ENCODE measurements at regions not wholly inside any gene's neighbourhood (a gene's known extent, or its start where the extent isn't known, plus 50 kb on each side); places are given as distances from the start of the nearest gene placed in this dataset.

- DNase-seq (ENCODE audit: low spot score) = no peak
- Histone ChIP-seq H3K4me2 (no peak overlapping the region), H2AFZ (no peak overlapping the region), H3K4me1 (ENCODE audit: insufficient read depth) (no peaks in the 10 kb centered on the region), H4K20me1 (replicated peaks; ENCODE audit: insufficient read depth) (no peaks in the 10 kb centered on the region; the same call in 1 of the 2 replicates), H3K79me2 (replicated peaks; ENCODE audit: insufficient read depth) (no peaks in the 10 kb centered on the region), H3F3A (replicated peaks; ENCODE audit: low read depth) (no peaks in the 10 kb centered on the region), H3K36me3 (ENCODE audit: insufficient read depth) (no peaks in the 10 kb centered on the region), H3K27ac (ENCODE audit: low read depth) (no peak overlapping the region), H3K27me3 (ENCODE audit: insufficient read depth) (no peaks in the 10 kb centered on the region), H3K9me2 (ENCODE audit: insufficient read depth) (no peaks in the 10 kb centered on the region), H3K4me3 (no peak overlapping the region)
- H3K27ac Mint-ChIP-seq = no peak overlapping the region
- peaks cover 36% of the 10 kb centered on the region for H3K9me3 Mint-ChIP-seq
- H3K27me3 Mint-ChIP-seq (ENCODE audit: insufficient read depth, low read depth, poor library complexity) = peaks cover 2% of the 10 kb centered on the region
- peaks cover 2% of the 10 kb centered on the region; the same call in 1 of the 3 replicates for H3K36me3 Mint-ChIP-seq (ENCODE audit: low read depth)
- H3K4me3 Mint-ChIP-seq = no peak overlapping the region
- H3K4me1 Mint-ChIP-seq = no peaks in the 10 kb centered on the region
- ATAC-seq = no peak
- no peak for TF ChIP-seq JUNB (IDR thresholded peaks at IDR 0.05; ENCODE audit: unreplicated experiment)
- no peak for TF ChIP-seq CREB1 (CRISPR knock-in tag; IDR thresholded peaks at IDR 0.05; ENCODE audit: low read depth)
- TF ChIP-seq, protein P1, sequence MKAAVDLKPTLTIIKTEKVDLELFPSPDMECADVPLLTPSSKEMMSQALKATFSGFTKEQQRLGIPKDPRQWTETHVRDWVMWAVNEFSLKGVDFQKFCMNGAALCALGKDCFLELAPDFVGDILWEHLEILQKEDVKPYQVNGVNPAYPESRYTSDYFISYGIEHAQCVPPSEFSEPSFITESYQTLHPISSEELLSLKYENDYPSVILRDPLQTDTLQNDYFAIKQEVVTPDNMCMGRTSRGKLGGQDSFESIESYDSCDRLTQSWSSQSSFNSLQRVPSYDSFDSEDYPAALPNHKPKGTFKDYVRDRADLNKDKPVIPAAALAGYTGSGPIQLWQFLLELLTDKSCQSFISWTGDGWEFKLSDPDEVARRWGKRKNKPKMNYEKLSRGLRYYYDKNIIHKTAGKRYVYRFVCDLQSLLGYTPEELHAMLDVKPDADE (IDR thresholded peaks at IDR 0.05) = no peak
- no peak for TF ChIP-seq ZNF331 (CRISPR knock-in tag; IDR thresholded peaks at IDR 0.05; ENCODE audit: low read depth)
- no peak for TF ChIP-seq REST (IDR thresholded peaks at IDR 0.05; ENCODE audit: unreplicated experiment)
- TF ChIP-seq ZNF114 (CRISPR knock-in tag; IDR thresholded peaks at IDR 0.05) = no peak
- TF ChIP-seq POLR2AphosphoS5 (IDR thresholded peaks at IDR 0.05; ENCODE audit: low read depth) = no peak
- no peak for TF ChIP-seq EZH2 (IDR thresholded peaks at IDR 0.05; ENCODE audit: low read depth, unreplicated experiment)
- TF ChIP-seq STAT1 (IDR thresholded peaks at IDR 0.05; ENCODE audit: unreplicated experiment) = no peak
- no peak for TF ChIP-seq NANOG (IDR thresholded peaks at IDR 0.05; ENCODE audit: borderline replicate concordance)
- TF ChIP-seq ZNF462 (CRISPR knock-in tag; IDR thresholded peaks at IDR 0.05) = no peak
- TF ChIP-seq EZH2phosphoT487 (IDR thresholded peaks at IDR 0.05; ENCODE audit: unreplicated experiment) = no peak
- TF ChIP-seq CTCF (conservative IDR thresholded peaks at IDR 0.05; ENCODE audit: low read depth in 2 of 2) = no peak
Observed at GRCh38 chr7:98553666-98554065, 63.4 kb upstream of the NPTX2 start.

Data from GM23338 (cell line).